ENCODE measurements at regions not wholly inside any gene's neighbourhood (a gene's known extent, or its start where the extent isn't known, plus 50 kb on each side); places are given as distances from the start of the nearest gene placed in this dataset.

DNA sequence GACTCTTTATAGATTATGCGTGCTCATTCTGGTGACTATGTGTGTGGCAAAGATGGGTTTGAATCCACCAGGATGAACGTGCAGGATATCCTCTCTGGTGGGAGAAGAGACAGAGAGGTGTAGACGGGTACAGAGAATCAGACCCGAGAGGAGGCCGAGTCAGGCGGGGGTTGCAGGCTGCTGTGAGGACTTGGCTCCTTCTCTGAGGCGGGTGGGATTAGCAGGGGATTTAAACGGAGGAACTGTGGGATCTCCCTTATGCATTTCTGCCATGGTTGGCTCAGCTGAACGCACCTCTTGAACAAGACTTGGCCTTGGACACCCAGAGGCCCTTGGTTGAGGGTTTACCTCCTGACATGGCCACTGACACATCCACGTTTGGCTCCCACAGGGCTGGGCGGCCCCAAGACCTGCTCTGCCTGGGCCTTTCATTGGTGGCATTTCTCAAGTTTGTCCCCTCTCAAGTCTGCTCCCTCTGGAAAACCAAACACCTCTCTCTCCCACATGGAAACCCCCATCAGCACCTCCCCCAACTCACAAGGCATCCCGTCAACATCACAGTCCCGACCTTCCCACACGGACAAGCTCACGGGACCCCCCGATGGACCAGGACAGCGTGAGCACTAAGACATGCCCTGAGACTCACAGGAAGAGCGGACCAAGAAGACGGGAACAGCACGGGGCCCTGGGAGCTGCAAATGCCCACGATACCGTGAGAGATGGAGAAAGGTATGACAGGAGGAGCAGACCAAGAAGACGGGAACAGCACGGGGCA is 158.3 kb downstream of the RTP5 start:
- DNase-seq (ENCODE audit: low read depth in 1 of 2, low spot score in 1 of 2), result no peak
- in situ Hi-C loops (cut with HindIII; ENCODE audit: low pct_unique_long_range_greater_than_20kb, low sequenced_read_pairs), result no loop called here
- no peak for TF ChIP-seq JUND (IDR thresholded peaks at IDR 0.05; ENCODE audit: low read depth)

DNA sequence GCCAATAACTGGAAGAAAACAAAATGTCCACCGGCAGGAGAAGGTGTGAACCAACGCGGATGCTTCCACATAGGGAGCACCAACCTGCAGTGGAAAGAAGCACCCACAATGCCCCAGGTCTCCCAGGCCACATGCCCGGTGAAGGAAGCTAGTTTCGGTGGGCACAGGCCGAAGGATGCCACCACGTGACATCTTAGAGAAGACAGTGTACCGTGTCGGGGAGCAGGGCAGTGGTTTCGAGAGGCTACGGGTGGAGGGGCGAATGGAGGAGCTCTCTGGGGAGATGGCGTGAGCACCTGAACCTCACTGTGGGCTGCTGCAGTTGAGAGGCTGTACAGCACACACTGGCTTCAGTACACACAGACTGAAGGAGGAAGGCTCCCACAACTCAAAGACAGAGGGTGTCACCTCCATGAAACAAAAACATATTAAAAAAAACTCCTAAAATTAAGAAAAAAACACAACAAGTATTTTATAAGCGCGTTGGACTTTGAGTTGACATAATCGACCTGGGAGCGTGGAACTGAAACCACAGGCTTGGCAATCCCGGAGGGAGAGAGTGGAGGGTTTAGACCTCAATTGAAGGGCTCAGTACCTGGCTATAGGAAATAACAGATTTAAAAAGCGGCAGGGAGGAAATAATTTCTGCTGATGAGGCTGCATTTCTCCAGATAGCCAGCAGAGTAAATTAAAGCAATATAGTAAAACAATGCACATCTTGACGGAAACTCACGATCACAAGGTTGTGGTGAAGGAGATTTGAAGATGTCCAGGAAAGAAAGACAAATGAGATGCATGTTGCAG is 160.1 kb downstream of the RTP5 start:
- DNase-seq (ENCODE audit: low read depth in 1 of 2, low spot score in 1 of 2), result no peak
- no peak for TF ChIP-seq JUND (IDR thresholded peaks at IDR 0.05; ENCODE audit: low read depth)
- in situ Hi-C loops (cut with HindIII; ENCODE audit: low pct_unique_long_range_greater_than_20kb, low sequenced_read_pairs), result no loop called here

DNA sequence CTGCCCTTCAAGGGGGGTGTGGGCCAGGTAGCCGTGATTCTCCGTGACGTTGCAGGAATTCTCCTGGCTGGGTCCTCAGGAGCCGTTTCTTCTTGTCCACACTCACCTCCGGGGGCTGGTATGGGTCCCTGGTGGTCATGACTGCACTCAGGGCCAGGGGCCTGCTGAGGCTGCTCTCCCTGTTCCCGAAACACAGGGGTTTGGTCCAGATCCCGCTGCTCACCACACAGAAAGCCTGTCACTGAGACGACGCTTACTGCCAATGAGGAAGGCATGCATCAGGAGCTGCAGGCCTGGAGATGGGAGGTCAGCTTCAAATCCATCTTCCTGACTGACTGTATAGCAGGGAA is 160.7 kb downstream of the RTP5 start:
- no peak for DNase-seq (ENCODE audit: low read depth in 1 of 2, low spot score in 1 of 2)
- in situ Hi-C loops (cut with HindIII; ENCODE audit: low pct_unique_long_range_greater_than_20kb, low sequenced_read_pairs), result no loop called here
- no peak for TF ChIP-seq JUND (IDR thresholded peaks at IDR 0.05; ENCODE audit: low read depth)

DNA sequence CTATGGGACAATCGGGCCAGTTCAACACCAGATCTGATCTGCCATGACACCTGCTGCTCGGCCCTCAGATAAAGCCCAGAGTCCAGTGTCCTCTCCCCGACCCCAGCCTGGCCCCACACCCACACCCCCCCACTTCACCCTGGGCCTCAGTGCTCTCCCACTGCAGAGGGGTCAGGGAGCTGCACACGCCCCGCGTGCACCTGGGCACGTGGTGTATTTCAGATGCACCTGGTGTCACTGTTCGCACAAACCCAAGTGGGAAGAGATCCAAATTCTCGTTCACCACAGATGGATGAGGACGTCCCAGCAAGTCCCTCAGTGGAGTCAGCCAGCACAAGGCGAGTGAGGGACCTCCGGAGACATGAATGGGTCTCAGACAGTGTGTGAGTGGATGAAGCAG is 161.3 kb downstream of the RTP5 start:
- TF ChIP-seq JUND (IDR thresholded peaks at IDR 0.05; ENCODE audit: low read depth), result no peak
- no peak for DNase-seq (ENCODE audit: low read depth in 1 of 2, low spot score in 1 of 2)
- in situ Hi-C loops (cut with HindIII; ENCODE audit: low pct_unique_long_range_greater_than_20kb, low sequenced_read_pairs), result no loop called here

DNA sequence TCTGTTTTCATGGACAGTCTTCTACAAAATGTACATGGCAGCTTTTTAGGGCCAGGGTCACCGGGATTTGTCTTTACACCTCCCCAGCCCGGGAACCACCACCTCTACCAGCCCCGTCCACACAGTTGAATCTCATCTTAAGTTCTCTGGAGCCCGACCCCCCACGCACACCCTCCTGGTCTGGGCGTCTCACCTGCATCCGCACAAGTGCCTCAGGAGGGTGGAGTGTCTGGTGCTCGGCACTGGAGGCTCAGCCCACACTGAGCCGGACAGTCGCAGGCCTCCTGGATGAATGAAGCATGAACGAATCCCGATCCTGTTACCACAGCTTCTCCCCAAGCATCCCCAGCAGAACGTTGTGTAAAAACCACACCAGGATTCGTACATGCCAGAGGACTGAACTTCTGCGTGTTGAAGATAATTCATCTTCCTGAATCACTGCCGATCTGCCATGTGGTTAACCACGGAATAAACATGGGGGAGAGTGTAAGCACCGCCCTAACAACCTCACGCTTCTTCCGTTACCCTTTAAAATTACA is 162.0 kb downstream of the RTP5 start:
- DNase-seq (ENCODE audit: low read depth in 1 of 2, low spot score in 1 of 2), result no peak
- in situ Hi-C loops (cut with HindIII; ENCODE audit: low pct_unique_long_range_greater_than_20kb, low sequenced_read_pairs), result no loop called here
- TF ChIP-seq JUND (IDR thresholded peaks at IDR 0.05; ENCODE audit: low read depth), result no peak

DNA sequence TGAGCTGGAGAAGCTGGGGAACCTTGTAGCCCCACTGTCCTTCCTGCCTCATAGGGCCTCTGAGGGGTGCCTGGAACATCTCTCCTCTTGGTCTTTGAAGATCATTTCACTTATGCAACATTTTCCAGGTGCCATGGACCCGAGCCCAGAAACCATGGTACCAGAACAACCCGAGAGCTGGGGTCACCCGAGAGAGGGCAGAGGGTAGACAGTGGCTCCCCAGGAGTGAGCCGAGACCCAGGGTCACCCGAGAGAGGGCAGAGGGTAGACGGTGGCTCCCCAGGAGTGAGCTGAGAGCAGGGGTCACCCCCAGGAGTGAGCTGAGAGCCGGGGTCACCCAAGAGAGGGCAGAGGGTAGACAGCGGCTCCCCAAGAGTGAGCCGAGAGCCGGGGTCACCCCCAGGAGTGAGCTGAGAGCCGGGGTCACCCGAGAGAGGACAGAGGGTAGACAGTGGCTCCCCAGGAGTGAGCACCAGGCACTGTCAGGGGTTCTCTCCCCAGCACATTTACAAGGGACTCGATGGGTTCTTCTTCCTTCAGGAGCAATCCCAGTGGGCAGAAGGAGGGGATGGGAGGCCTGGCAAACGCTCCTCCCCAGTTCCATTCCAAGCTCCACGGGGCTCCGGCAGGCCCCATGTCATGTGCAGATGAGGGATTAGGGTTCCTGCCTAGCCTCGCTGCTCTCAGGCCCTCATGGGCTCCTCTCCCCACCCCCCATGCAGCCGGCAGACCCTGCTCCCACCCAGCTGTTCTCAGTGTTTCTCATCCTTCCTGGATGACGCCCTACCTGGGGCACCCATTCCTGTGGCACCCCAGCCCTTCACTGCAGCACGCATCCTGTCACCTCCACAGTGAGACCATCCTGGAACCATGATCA is 163.5 kb downstream of the RTP5 start:
- in situ Hi-C loops (cut with HindIII; ENCODE audit: low pct_unique_long_range_greater_than_20kb, low sequenced_read_pairs), result no loop called here
- no peak for TF ChIP-seq JUND (IDR thresholded peaks at IDR 0.05; ENCODE audit: low read depth)
- DNase-seq (ENCODE audit: low read depth in 1 of 2, low spot score in 1 of 2), result no peak

DNA sequence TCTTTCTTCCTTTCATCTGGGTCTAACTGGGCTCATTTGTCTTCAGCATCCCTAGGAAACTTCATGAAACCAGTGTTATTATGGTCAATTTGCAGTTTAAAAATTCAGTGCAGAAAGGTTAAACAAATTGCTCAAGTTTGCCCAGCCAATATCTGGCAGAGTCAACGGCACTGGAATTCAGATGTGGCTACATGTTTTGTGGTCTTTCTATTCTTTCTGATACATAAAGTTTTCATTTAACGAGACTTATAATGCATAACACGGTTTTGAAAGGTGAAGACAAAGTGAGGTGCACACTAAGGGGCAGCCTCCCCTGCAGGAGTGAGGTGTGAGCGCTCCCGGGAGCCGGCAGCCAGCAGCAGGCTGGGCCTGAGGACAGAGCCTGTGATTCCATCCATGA is 164.6 kb downstream of the RTP5 start:
- TF ChIP-seq JUND (IDR thresholded peaks at IDR 0.05; ENCODE audit: low read depth), result no peak
- in situ Hi-C loops (cut with HindIII; ENCODE audit: low pct_unique_long_range_greater_than_20kb, low sequenced_read_pairs), result no loop called here
- DNase-seq (ENCODE audit: low read depth in 1 of 2, low spot score in 1 of 2), result no peak

DNA sequence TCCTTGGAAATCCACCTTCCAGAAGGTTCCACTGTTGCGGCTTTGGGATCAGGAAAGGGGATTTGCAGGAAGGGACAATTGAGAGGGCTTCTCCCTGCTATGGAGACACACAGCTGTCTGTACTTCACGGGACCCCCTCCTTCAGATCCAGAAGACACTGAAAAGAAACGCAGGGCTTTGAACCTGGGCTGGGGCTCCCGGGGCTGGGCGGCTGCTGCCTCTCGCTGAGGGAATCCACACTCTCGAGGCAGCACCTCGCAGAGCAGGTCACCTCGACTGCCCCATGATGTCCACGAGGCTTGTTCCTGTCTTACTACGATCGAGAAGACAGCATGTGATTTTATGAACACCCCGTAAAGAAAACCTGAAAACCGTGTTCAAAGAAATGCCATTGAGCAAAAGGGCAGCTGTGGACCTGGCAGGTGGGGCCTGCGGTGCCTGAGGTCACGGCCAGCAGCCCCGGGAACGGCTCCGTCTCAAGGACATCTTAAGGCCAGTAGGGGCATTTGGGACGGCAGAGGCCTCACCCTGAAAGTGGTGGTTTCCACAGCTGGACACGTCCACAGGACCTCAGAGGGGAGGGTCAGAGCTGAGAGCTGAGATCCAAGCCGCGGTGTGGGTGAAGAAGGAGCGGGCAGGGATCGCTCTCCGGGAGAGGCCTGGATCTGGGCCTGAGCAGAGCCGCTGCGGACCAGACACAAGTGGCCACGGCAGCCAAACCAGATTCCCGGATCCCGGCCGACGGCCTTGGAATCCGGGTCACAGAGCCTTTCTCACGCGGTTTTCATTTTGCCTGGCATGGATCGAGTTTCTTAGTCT is 165.7 kb downstream of the RTP5 start:
- DNase-seq (ENCODE audit: low read depth in 1 of 2, low spot score in 1 of 2), result no peak
- in situ Hi-C loops (cut with HindIII; ENCODE audit: low pct_unique_long_range_greater_than_20kb, low sequenced_read_pairs), result no loop called here
- TF ChIP-seq JUND (IDR thresholded peaks at IDR 0.05; ENCODE audit: low read depth), result no peak

DNA sequence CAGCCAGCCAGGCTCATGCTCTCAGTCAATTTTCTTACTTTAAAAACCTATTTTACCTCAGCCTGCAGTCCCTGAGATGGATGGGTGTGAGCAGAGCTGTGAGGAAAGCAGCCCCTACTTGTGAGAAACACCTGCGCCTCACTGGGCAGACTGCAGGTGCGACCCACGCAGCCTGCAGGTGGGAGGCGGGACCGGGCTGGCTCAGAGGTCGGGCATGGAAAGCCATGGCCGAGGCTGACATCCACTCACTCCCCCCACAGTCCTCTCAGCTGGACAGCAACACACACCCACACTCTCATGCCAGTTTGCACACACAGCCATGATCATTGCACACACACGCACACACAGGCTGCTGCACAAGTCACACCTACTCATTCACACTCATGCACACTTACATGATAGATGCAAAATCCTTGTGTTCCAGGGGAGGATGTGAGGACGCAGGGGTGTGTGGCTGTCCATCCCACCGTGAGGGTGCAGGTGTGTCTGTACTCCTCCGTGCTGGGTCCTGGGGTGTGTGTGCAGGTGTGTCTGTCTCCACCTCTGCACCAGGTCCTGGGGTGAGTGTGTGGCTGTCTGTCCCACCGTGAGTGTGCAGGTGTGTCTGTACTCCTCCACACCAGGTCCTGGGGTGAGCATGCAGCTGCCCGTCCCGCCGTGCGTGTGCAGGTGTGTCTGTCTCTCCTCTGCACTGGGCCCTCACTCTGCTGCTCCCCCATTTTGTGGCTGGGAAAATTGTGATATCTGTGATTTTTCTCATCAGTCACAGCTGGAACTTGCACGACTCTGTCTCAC is 166.5 kb downstream of the RTP5 start:
- in situ Hi-C loops (cut with HindIII; ENCODE audit: low pct_unique_long_range_greater_than_20kb, low sequenced_read_pairs), result no loop called here
- no peak for TF ChIP-seq JUND (IDR thresholded peaks at IDR 0.05; ENCODE audit: low read depth)
- no peak for DNase-seq (ENCODE audit: low read depth in 1 of 2, low spot score in 1 of 2)

DNA sequence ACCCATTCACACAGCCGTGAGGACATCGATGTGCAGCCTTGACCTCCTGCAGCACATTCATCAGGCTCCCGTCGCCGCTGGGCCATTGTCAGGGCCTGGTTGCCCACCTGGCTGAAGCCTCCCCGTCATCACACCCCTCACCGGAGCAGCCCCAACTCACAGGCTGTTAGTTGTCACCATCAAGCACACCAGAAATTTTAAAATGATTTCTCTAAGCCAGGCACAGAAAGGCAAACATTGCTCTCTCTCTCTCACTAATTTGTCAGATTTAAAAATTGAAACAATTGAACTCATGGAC is 167.1 kb downstream of the RTP5 start:
- in situ Hi-C loops (cut with HindIII; ENCODE audit: low pct_unique_long_range_greater_than_20kb, low sequenced_read_pairs), result no loop called here
- no peak for DNase-seq (ENCODE audit: low read depth in 1 of 2, low spot score in 1 of 2)
- no peak for TF ChIP-seq JUND (IDR thresholded peaks at IDR 0.05; ENCODE audit: low read depth)

DNA sequence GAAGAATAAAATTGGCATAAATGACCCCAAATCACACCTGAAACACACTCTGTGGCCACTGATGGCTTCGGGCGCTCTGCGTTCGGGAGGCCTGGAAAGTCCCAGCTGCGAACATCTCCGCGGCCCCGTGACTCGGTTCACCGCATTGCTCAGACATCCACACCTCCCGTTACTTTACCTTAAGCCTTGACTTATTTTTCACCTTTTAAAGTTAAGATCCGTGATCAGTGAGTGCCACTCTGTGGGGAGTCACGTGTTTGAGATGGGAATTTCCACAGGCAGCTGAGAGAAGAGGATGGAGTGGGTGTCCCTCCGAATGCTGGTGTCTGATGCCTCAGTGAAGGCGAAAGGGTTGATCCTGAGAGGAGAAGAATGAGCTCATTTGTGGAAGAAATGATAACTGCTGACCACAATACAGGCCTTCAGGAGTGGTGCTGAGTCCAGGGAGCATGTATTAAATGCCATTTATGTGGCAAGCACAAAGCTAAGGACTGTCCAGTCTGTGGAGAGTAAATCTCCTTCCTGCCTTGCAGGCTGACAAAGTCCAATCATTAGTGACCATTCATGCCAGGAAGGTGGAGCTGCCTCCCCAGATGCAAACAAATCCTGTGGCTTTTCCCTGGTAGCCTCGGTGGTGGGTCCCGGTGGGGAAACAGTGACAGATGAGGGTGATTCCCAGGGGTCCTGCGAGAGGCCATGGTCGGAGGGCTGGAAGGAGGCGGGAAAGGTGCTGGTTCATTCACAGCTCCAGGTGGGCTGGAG is 168.8 kb downstream of the RTP5 start:
- no peak for TF ChIP-seq JUND (IDR thresholded peaks at IDR 0.05; ENCODE audit: low read depth)
- no peak for DNase-seq (ENCODE audit: low read depth in 1 of 2, low spot score in 1 of 2)
- in situ Hi-C loops (cut with HindIII; ENCODE audit: low pct_unique_long_range_greater_than_20kb, low sequenced_read_pairs), result no loop called here
